CD4-positive, alpha-beta T cell treated with Interleukin-1 beta for 1 hour (primary cell): ENCODE measurements at regions not wholly inside any gene's neighbourhood (a gene's known extent, or its start where the extent isn't known, plus 50 kb on each side); places are given as distances from the start of the nearest gene placed in this dataset.
"Not testable (repeated sequence)": the region's sequence is repeated elsewhere in the genome, so short reads cannot be mapped to it uniquely, and the experiment has no call there.

Source experiments
- DNase-seq, 2 donors: peaks; one replicate each; pipeline ENCODE4 v3.0.0-alpha.2; 2020 to 2022

- no peak for DNase-seq
Measured at GRCh38 chrY:13756615-13757014, 52.9 kb downstream of the TMSB4Y start.

- DNase-seq, result no peak
Measured at GRCh38 chrY:13766040-13766439, 62.3 kb downstream of the TMSB4Y start.

- DNase-seq, result no peak
Measured at GRCh38 chrY:13790108-13790793, 86.6 kb downstream of the TMSB4Y start.

DNA sequence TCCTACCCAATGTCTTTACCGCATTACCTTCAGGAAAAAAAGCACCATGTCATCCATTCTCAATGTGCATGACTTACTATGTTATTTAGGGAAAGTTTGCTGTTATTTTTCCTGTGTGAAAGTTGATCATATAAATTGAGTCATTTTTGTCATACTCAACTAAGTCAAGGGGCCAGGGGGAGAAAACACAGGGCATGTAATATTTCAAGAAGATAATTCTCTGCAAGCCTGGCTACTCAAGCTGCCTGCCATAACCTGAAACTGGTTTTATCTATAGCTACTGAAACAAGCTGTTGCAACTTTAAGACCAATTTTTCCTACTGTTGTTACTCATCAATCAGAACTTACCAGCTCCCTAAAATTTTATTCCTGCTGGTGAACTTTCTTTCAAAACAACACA, 91.4 kb downstream of the TMSB4Y start:
- DNase-seq, result no peak

GRCh38 chrY:13802828-13803227, 99.1 kb downstream of the TMSB4Y start:
- no peak for DNase-seq

DNA sequence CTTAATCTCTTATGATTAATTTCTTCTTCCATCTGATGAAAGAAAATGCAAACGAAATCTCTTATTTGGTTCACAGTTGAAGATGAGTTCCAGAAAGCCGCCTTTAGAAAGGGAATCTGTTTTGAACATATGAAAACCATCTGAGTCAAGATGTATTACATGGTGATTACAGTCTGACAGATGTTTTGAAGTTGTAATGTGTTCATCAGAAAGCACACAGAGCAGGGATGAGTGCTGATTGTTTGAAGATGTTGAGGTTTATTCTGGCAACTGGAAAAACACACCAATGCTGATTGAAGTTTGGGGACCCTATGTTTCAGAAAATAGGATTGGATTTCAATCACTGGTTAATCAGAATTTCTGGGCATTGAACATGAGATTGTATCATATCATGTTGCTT, 99.7 kb downstream of the TMSB4Y start:
- DNase-seq, result no peak

GRCh38 chrY:13804124-13805056, 100.7 kb downstream of the TMSB4Y start:
- no peak for DNase-seq

DNA sequence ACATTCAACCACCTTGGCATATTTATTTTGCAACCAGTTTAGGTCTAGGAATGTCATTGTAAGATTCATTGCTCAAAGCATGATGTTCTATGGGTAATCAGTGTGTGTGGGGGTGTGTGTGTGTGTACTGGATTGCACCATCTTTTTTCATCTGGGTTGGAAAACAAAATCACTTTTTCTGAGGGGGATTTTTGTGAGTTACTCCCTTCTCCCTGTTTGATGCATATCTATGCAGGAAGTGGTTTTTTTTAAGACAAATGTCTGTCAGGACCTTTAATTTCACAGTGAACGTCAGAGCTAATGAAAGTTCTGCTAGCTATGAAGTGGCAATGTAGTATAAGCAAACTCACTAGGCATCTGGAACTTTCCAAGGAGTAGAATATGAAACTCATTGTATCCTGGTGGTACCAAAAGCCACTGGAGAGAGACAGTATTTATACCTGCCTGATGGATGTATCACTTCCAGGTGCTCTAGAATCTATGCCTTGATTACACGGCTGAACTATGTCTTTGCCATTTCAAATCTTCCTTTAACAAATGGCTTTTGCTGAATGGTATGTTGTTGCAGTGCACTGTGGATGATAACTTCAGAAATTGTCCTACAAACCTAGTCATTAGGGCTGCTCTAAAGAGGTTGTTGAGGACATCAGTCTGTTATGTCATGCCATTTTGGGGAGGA, 101.5 kb downstream of the TMSB4Y start:
- DNase-seq, result peak in 1 of 2 donors; percentile 2

- DNase-seq, result no peak
Measured at GRCh38 chrY:13805736-13806067, 102.0 kb downstream of the TMSB4Y start.

DNA sequence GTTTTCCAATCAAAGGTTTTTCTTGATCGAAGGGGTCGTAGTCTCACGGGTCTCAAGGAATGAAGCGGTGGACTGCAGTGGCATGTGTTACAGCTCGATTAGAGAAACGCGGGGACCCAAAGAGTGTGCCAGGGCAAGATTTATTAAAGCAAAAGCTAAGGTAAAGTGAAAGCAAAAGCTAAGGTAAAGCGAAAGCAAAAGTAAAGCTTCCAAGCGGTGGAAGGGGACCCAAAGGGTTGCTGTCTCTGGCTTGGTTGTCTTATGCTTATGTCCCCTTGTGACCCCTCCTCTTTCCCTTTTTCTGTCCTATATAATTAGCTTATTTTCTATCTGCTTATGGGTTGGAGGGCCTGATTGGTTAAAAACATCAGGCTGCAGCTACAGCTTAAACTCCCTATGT, 126.4 kb downstream of the TMSB4Y start:
- no peak for DNase-seq

GRCh38 chrY:13844411-13844810, 140.7 kb downstream of the TMSB4Y start:
- DNase-seq, result no peak

GRCh38 chrY:13845276-13845675, 141.0 kb downstream of the VCY start:
- no peak for DNase-seq

- no peak for DNase-seq
Measured at GRCh38 chrY:13869611-13870010, 116.7 kb downstream of the VCY start.

GRCh38 chrY:13871426-13871825, 114.8 kb downstream of the VCY start:
- DNase-seq, result no peak

GRCh38 chrY:13872696-13873095, 113.6 kb downstream of the VCY start:
- no peak for DNase-seq

DNA sequence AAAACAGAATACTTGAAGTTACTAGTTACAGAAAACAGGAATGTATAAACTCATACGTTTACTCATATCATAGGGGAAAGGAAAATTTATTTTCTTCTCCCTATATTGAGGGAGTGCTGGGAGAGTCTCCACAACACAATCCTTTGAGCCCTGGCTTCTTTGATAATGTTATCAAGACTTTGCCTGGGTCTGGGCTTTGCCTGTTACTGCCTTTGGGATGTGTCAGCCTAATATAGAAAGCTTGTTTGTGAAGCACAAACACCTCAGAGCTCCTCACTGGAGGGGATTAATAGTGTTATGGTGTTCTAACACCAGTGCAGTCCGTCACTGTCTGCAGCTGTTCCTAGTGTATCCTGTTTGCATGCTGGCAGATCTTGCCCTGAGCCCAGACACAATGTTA, 107.8 kb downstream of the VCY start:
- DNase-seq, result no peak

DNA sequence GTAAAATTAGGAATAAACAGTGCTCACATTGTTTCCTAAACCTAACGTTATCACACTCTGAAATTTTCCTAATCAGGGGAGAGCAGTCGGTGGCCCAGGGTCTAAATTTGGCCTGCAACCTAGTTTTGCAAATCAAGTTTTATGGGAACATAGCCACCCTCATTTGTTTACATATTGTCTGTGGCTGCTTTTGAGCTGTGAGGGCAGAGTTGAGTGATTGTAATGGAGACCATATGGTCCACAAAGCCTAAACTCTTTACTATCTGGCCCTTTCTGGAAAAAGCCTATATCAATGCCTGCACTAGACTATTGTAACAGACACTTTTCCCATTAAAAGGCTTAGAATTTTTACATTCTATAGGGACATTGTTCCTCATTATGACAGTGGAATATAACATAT, 105.2 kb downstream of the VCY start:
- no peak for DNase-seq

DNA sequence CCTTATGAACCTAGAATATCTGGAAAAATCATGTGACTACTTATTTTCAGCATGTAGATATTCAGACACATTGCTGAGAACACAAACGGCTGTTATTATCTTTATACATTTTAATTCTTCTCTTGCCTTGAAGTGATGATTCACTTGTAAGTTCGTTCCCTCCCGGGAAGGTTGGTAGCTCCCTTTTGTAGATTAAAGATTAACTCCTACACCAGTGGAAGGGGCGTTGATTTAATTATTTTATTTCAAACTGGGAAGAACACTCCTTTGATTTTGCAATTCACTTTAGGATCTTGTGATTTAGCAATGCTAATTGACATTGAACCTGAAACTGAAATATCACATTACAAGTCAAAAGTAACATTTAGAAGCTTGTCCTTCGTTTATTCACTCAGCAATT, 103.4 kb downstream of the VCY start:
- no peak for DNase-seq

- not testable (repeated sequence) for DNase-seq
Measured at GRCh38 chrY:13894028-13894427, 92.2 kb downstream of the VCY start.

GRCh38 chrY:13907736-13908135, 78.5 kb downstream of the VCY start:
- no peak for DNase-seq

DNA sequence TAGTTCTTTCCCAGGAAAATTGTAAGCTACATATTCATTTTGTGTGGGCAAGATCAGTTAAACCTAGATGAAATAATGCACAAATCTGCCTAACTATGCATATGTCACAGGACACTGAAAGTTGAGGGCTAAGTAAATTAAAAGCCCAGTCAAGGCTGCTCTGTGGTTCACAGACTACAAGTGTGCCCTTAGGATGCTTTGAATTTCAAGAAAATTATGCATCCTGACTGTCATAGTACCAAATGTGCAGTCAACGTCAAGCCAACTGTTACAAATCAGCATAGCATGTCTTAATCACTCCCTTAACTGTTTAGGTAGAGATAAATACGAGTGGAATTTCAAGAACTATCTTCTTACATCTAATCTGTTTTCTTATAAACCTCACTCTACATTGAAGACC, 55.8 kb downstream of the VCY start:
- DNase-seq, result not testable (repeated sequence)
